IgD-negative memory B cell (primary cell): ENCODE measurements at regions not wholly inside any gene's neighbourhood (a gene's known extent, or its start where the extent isn't known, plus 50 kb on each side); places are given as distances from the start of the nearest gene placed in this dataset.

Experiments
- H3K27ac Mint-ChIP-seq, 3 donors: one replicate each; pipeline ENCODE4 v1.8.0; 2020 to 2022; ENCODE audit warnings: mild to moderate bottlenecking in 3 of 3, mixed read lengths in 3 of 3, moderate library complexity in 1 of 3
- H3K27me3 Mint-ChIP-seq: one replicate; pipeline ENCODE4 v1.8.0; 2021; ENCODE audit warnings: mixed read lengths
- H3K36me3 Mint-ChIP-seq: one replicate; pipeline ENCODE4 v1.8.0; 2020; ENCODE audit warnings: mild to moderate bottlenecking, mixed read lengths
- H3K4me1 Mint-ChIP-seq, 3 donors: one replicate each; pipeline ENCODE4 v1.8.0; 2020 to 2022; ENCODE audit warnings: mixed read lengths in 3 of 3, mild to moderate bottlenecking in 1 of 3
- H3K4me3 Mint-ChIP-seq, 4 donors: one replicate each; pipeline ENCODE4 v1.8.0; 2020 to 2022; ENCODE audit warnings: mild to moderate bottlenecking in 4 of 4, mixed read lengths in 4 of 4, moderate library complexity in 3 of 4
- H3K9me3 Mint-ChIP-seq, 3 donors: one replicate each; pipeline ENCODE4 v1.8.0; 2020 to 2021; ENCODE audit warnings: mixed read lengths in 3 of 3, mild to moderate bottlenecking in 1 of 3

GRCh38 chr10:111767661-111768060 lies 415.9 kb downstream of the GPAM start:
- Mint-ChIP-seq H3K9me3 (peaks cover 0 to 4% (median 2%) of the 10 kb centered on the region in 3 donors), H3K27ac (no peak overlapping the region), H3K4me1 (no peaks in the 10 kb centered on the region), H3K36me3 (no peaks in the 10 kb centered on the region), H3K4me3 (no peak overlapping the region), H3K27me3 (no peaks in the 10 kb centered on the region)

- no peaks in the 10 kb centered on the region for H3K36me3 Mint-ChIP-seq
- no peaks in the 10 kb centered on the region for H3K4me1 Mint-ChIP-seq
- H3K27ac Mint-ChIP-seq = no peak overlapping the region
- H3K9me3 Mint-ChIP-seq = peaks cover under 1 to 7% (median 2%) of the 10 kb centered on the region in 3 donors
- H3K4me3 Mint-ChIP-seq = no peak overlapping the region
- H3K27me3 Mint-ChIP-seq = no peaks in the 10 kb centered on the region
Observed at GRCh38 chr10:111773950-111774349, 409.6 kb downstream of the GPAM start.

GRCh38 chr10:111774486-111774885 lies 409.1 kb downstream of the GPAM start:
- Mint-ChIP-seq H3K36me3 (no peaks in the 10 kb centered on the region), H3K9me3 (peaks cover 2 to 7% (median 3%) of the 10 kb centered on the region in 3 donors), H3K27me3 (no peaks in the 10 kb centered on the region), H3K4me1 (no peaks in the 10 kb centered on the region), H3K27ac (no peak overlapping the region), H3K4me3 (no peak overlapping the region)

- no peaks in the 10 kb centered on the region for H3K4me1 Mint-ChIP-seq
- peaks cover 3% of the 10 kb centered on the region for H3K27me3 Mint-ChIP-seq
- H3K27ac Mint-ChIP-seq = no peak overlapping the region
- no peak overlapping the region for H3K4me3 Mint-ChIP-seq
- no peaks in the 10 kb centered on the region for H3K36me3 Mint-ChIP-seq
- H3K9me3 Mint-ChIP-seq = no peaks in the 10 kb centered on the region
Observed at GRCh38 chr10:111784436-111784835, 399.1 kb downstream of the GPAM start.

- no peaks in the 10 kb centered on the region for H3K36me3 Mint-ChIP-seq
- H3K9me3 Mint-ChIP-seq = no peaks in the 10 kb centered on the region
- no peak overlapping the region for H3K4me3 Mint-ChIP-seq
- no peak overlapping the region for H3K27ac Mint-ChIP-seq
- H3K4me1 Mint-ChIP-seq = no peaks in the 10 kb centered on the region
- peaks cover 3% of the 10 kb centered on the region for H3K27me3 Mint-ChIP-seq
Observed at GRCh38 chr10:111784946-111785465, 398.6 kb downstream of the GPAM start.

- Mint-ChIP-seq H3K36me3 (no peaks in the 10 kb centered on the region), H3K4me1 (no peaks in the 10 kb centered on the region), H3K27me3 (peaks cover 4% of the 10 kb centered on the region), H3K9me3 (no peaks in the 10 kb centered on the region), H3K4me3 (no peak overlapping the region), H3K27ac (no peak overlapping the region)
Observed at GRCh38 chr10:111785921-111786320, 397.6 kb downstream of the GPAM start.

GRCh38 chr10:111789821-111790220 lies 393.7 kb downstream of the GPAM start:
- no peaks in the 10 kb centered on the region for H3K4me1 Mint-ChIP-seq
- no peaks in the 10 kb centered on the region for H3K36me3 Mint-ChIP-seq
- H3K27ac Mint-ChIP-seq = no peak overlapping the region
- H3K9me3 Mint-ChIP-seq = peaks cover 0 to 7% (median 0%) of the 10 kb centered on the region in 3 donors
- H3K4me3 Mint-ChIP-seq = no peak overlapping the region
- H3K27me3 Mint-ChIP-seq = peaks cover 1% of the 10 kb centered on the region

GRCh38 chr10:111801841-111802240 lies 381.7 kb downstream of the GPAM start:
- H3K27me3 Mint-ChIP-seq = no peaks in the 10 kb centered on the region
- H3K36me3 Mint-ChIP-seq = no peaks in the 10 kb centered on the region
- peaks cover 0 to 1% (median 0%) of the 10 kb centered on the region in 3 donors for H3K4me1 Mint-ChIP-seq
- peaks cover 0 to 5% (median 0%) of the 10 kb centered on the region in 3 donors for H3K9me3 Mint-ChIP-seq
- no peak overlapping the region for H3K27ac Mint-ChIP-seq
- no peak overlapping the region for H3K4me3 Mint-ChIP-seq

- Mint-ChIP-seq H3K4me3 (no peak overlapping the region), H3K4me1 (peaks cover 0 to 1% (median 0%) of the 10 kb centered on the region in 3 donors), H3K9me3 (peaks cover 0 to 2% (median 0%) of the 10 kb centered on the region in 3 donors), H3K27ac (no peak overlapping the region), H3K27me3 (no peaks in the 10 kb centered on the region), H3K36me3 (no peaks in the 10 kb centered on the region)
Observed at GRCh38 chr10:111804781-111805180, 378.8 kb downstream of the GPAM start.

GRCh38 chr10:111811517-111811916 lies 372.0 kb downstream of the GPAM start:
- peaks cover 0 to 2% (median 1%) of the 10 kb centered on the region in 3 donors for H3K9me3 Mint-ChIP-seq
- no peaks in the 10 kb centered on the region for H3K27me3 Mint-ChIP-seq
- no peaks in the 10 kb centered on the region for H3K36me3 Mint-ChIP-seq
- H3K4me3 Mint-ChIP-seq = no peak overlapping the region
- H3K4me1 Mint-ChIP-seq = peaks cover 0 to 1% (median 0%) of the 10 kb centered on the region in 3 donors
- H3K27ac Mint-ChIP-seq = no peak overlapping the region

- H3K27ac Mint-ChIP-seq = no peak overlapping the region
- no peaks in the 10 kb centered on the region for H3K4me1 Mint-ChIP-seq
- no peaks in the 10 kb centered on the region for H3K27me3 Mint-ChIP-seq
- H3K4me3 Mint-ChIP-seq = no peak overlapping the region
- no peaks in the 10 kb centered on the region for H3K9me3 Mint-ChIP-seq
- H3K36me3 Mint-ChIP-seq = no peaks in the 10 kb centered on the region
Observed at GRCh38 chr10:111820471-111820870, 363.1 kb downstream of the GPAM start.

- no peak overlapping the region for H3K4me3 Mint-ChIP-seq
Observed at GRCh38 chr10:111821871-111822270, 361.7 kb downstream of the GPAM start.

GRCh38 chr10:111822661-111823060 lies 360.9 kb downstream of the GPAM start:
- peaks cover 2% of the 10 kb centered on the region for H3K27me3 Mint-ChIP-seq

More at GRCh38 chr10:111821871-111822270, 361.7 kb downstream of the GPAM start:
- H3K27ac Mint-ChIP-seq = no peak overlapping the region
- H3K9me3 Mint-ChIP-seq = no peaks in the 10 kb centered on the region
- peaks cover 2% of the 10 kb centered on the region for H3K27me3 Mint-ChIP-seq
- H3K36me3 Mint-ChIP-seq = no peaks in the 10 kb centered on the region
- H3K4me1 Mint-ChIP-seq = no peaks in the 10 kb centered on the region

GRCh38 chr10:111824128-111824527 lies 359.4 kb downstream of the GPAM start:
- no peak overlapping the region for H3K4me3 Mint-ChIP-seq
- peaks cover 0 to 2% (median 0%) of the 10 kb centered on the region in 3 donors for H3K9me3 Mint-ChIP-seq
- no peak overlapping the region for H3K27ac Mint-ChIP-seq
- H3K36me3 Mint-ChIP-seq = no peaks in the 10 kb centered on the region
- no peaks in the 10 kb centered on the region for H3K4me1 Mint-ChIP-seq
- H3K27me3 Mint-ChIP-seq = peaks cover 2% of the 10 kb centered on the region

More at GRCh38 chr10:111822661-111823060, 360.9 kb downstream of the GPAM start:
- H3K27ac Mint-ChIP-seq = no peak overlapping the region
- no peaks in the 10 kb centered on the region for H3K36me3 Mint-ChIP-seq
- no peaks in the 10 kb centered on the region for H3K9me3 Mint-ChIP-seq
- H3K4me1 Mint-ChIP-seq = no peaks in the 10 kb centered on the region
- H3K4me3 Mint-ChIP-seq = no peak overlapping the region

GRCh38 chr10:111830359-111830758 lies 353.2 kb downstream of the GPAM start:
- Mint-ChIP-seq H3K9me3 (peaks cover 0 to 2% (median 0%) of the 10 kb centered on the region in 3 donors), H3K4me1 (no peaks in the 10 kb centered on the region), H3K27me3 (peaks cover 3% of the 10 kb centered on the region), H3K27ac (no peak overlapping the region), H3K36me3 (no peaks in the 10 kb centered on the region), H3K4me3 (no peak overlapping the region)

- Mint-ChIP-seq H3K4me1 (no peaks in the 10 kb centered on the region), H3K9me3 (peaks cover 0 to 2% (median 0%) of the 10 kb centered on the region in 3 donors), H3K27me3 (peaks cover 3% of the 10 kb centered on the region), H3K4me3 (no peak overlapping the region), H3K36me3 (no peaks in the 10 kb centered on the region), H3K27ac (no peak overlapping the region)
Observed at GRCh38 chr10:111831058-111831457, 352.5 kb downstream of the GPAM start.
